H54 (cell line): ENCODE measurements at regions not wholly inside any gene's neighbourhood (a gene's known extent, or its start where the extent isn't known, plus 50 kb on each side); places are given as distances from the start of the nearest gene placed in this dataset.
A peak's percentile ranks its signal among the peaks of the same experiment; 100 is the strongest.
"Not testable (repeated sequence)": the region's sequence is repeated elsewhere in the genome, so short reads cannot be mapped to it uniquely, and the experiment has no call there.

Experiments used
- DNase-seq: peaks from one replicate; pipeline ENCODE4 v3.0.0; 2011; ENCODE audit warnings: low spot score, mixed read lengths; ENCODE audit not compliant: insufficient read length
- FAIRE-seq: peaks from 3 replicates; lab custom pipeline; 2011; peaks lifted over from hg19 to GRCh38; lab: Jason Lieb, UNC
- POLR2A ChIP-seq: IDR thresholded peaks from 2 replicates; pipeline ENCODE4 v1.6.1; 2011; ENCODE audit warnings: low read depth, mild to moderate bottlenecking, low read length

DNA sequence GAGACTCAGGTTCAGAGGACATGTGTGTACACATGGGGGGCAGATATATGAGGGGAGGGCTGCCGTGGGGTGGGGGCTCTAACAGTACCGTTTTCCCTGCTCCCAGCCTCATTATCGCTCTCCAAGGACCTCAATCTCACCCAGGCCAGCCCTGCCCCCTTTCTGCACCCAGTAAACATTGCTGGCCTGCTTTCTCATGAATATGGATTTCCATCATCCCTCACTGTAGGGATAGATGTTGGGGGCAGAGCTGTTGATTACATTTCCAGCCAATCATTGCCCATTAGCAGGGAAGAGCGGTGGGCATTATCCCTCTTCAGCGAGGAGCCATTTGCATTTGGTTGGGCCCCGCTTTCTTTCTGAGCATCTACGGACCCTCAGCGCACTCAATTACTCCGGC, 273.8 kb downstream of the RPS6KC1 start:
- no peak for DNase-seq
- no peak for FAIRE-seq
- TF ChIP-seq POLR2A = no peak

DNA sequence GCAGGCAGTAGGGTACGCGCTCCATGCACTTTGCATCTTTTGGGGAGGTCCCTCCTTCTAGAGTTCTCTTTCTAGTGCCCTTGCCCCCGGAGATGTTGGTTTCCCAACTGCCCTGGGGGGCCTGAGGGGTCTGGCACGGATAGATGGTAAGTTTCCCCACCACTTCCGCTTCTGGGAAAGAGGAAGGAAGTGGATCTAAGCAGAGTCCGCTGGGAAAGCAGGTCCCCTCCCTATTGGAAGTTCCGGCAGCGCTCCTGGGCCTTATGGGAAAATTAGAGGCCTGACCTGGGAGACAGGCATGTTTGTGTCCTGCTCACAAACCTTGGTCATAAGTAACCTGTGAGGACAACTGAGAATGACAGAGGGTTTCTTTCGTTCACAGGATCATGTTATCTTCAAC, 274.4 kb downstream of the RPS6KC1 start:
- no peak for DNase-seq
- no peak for FAIRE-seq
- no peak for TF ChIP-seq POLR2A

DNA sequence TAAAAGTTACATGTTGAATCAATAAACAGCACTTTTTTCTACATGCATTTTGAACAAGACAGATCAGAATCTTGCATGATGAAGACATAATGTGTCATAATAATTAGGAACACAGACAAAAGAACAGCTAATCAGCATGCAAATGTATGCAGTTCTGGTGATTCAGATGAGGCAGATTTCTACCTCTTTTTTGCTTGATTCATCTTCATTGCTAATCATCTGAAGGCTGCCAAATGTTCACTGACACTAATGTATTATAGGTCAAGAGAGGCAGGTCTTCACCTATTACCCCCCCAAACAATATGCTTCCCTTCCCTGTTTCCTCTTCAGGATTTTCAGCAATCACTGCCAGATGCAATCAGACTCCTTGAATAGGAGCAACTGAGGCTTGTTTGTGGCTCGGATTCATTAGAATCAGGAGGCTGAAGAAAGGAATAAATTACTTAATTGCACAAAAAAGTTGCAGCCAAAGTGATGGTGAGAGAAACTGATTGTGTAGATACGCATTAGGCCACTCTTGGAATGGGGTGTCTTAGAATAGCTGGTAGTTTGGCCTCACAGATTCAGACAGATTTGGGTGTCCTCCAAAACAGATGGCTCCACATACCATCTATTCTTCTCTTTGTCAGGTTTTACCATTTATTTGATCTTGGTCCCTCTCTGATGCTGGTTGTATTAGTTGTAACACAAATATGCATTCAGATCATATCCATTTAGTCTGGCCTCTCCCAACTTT, 275.4 kb downstream of the RPS6KC1 start:
- TF ChIP-seq POLR2A = no peak
- no peak for DNase-seq
- FAIRE-seq = no peak

DNA sequence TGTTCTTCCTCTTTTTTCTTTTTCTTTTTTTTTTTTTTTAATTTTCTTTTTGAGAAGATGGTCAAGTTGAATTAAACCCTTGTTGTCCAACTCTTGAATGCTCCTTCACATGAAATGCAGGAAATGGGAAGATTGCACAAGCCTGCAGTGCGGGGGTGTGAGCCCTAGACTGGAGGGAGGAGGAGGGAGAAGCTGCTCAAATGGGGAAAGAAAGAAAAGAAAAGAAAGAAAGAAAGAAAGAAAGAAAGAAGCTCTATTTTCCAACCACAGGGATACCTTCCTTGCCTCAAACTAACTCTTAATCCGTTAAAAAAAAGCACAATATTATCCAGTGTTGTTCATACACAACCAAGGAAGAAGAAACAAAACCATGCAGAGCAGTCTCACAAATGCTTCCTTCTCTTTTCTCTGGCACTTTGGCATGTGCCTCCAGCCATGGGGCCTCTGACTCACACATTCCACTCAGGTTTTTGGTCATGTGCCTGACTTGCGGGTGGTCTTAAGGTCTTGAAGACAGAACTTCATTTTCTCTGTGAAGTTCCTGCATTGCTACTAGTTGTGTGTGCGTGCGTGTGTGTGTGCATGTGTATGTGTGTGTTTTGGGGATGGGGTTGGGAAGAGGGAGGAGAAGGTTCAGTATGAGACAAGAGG, 276.1 kb downstream of the RPS6KC1 start:
- peak; percentile 16 for DNase-seq
- TF ChIP-seq POLR2A = no peak

DNA sequence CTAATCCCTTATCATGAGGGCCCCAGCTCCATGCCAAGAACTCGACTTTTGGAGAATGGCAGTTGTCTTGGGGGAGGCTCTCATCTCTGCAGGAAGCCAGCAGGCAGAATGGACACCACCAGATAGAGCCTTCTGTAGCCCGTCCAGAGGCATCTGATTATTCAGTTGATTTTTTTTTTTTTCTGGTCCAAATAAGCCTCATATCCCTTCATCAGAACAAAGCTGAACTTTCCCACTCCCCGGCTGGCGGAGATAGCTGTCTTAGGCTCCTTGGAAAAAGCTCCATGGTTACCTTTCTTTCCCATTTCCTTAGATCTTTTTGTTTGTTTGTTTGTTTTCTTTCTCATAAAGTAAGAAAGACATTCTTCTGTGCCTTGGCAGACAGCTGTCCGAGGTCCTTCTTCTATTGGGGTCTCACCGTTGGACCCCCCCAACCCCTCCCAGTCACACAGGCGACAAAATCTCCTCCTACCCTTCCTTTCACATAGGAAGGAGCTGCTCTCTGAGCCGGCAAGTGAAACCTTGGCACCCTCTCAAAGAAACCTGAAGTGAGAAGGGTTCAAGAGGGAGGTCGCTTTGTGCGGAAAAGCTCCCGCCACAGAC, 278.5 kb downstream of the RPS6KC1 start:
- DNase-seq (no peak), FAIRE-seq (no peak)
- no peak for TF ChIP-seq POLR2A

More for the DNA sequence above, 276.1 kb downstream of the RPS6KC1 start:
- no peak for FAIRE-seq

DNA sequence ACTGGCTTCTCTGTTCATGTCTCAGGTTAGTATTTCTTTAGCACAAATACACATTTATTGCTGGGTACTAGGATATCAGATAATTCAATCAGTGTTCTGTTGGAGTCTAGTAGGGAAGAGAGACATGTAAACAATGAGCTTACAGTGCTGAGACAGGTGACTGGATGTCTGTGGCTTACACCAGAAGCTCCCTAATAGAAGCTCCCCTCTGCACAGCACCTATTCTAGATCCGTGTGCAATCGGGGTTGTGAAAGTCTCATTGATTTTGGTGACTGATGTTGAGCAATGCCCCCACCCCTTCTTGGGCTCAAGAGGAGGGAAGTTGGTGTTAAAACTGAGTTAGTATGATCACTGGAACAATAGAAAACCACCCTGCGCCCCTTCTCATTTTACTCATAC, 279.2 kb downstream of the RPS6KC1 start:
- DNase-seq (no peak), FAIRE-seq (no peak)
- TF ChIP-seq POLR2A = no peak

DNA sequence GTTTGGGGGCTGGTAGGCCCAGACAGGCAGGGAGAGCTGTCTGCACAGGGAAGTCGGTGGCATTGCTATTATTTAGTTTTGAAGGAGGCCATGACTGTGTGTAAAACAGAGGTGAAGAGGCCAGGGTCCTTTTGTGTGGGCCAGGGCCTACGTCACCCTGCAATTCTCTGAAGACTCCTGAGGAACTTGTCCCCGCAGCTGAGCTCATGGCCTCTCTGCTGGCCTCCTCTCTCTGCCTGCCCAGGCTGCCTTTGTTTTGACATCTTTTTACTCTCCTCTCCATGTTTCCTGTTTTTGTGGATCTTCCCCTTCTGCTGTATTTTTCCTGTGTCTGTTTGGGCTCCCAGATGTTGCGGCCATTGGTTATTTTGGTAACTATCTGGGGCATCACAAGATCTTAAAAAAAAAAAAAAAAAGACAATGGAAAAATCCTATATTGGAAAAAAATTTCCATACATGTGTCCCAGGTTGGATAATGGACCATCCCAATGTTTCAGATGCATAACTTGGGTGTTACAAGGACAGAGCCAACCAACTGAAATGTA, 280.7 kb downstream of the RPS6KC1 start:
- TF ChIP-seq POLR2A = no peak
- no peak for DNase-seq
- no peak for FAIRE-seq

DNA sequence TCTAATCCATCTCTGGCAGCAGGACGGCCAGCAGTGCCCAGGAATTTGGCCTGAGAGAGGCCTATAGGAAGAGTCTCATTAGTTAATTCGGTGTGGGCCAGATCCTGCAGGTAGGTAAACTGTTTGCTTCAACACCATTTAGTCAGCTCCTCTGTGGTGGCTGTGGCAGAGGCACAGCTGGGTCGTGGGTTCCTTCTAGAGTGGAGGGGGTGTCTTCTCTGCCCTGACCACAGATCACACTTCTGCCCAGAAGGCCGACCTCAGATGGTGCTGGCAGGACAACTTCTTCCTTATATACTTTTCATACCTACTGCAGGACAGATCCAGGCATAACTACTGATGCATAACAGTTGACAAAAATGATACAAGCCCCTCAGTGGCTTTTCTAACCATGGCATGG, 281.4 kb downstream of the RPS6KC1 start:
- no peak for FAIRE-seq

DNA sequence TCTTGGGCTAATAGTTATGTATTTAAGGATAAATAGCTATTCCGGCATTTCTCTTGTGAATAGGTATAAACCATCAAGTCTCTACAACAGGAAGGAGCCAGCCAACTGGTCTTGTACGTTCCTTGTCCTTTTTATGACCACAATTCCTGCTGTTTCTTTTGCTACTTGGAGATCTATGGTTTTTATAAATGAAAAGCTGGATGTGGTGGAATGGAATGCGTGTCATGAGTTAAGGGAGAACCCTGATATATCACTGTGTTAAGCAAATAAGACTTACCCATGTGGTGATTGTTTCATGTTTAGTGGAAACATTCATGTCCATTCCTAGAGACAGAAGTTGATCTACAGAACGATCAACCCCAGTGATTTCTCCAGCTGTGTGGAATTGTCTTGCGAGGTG, 282.1 kb downstream of the RPS6KC1 start:
- DNase-seq (no peak), FAIRE-seq (no peak)
- TF ChIP-seq POLR2A = no peak

More for the DNA sequence above, 281.4 kb downstream of the RPS6KC1 start:
- TF ChIP-seq POLR2A = no peak
- no peak for DNase-seq

DNA sequence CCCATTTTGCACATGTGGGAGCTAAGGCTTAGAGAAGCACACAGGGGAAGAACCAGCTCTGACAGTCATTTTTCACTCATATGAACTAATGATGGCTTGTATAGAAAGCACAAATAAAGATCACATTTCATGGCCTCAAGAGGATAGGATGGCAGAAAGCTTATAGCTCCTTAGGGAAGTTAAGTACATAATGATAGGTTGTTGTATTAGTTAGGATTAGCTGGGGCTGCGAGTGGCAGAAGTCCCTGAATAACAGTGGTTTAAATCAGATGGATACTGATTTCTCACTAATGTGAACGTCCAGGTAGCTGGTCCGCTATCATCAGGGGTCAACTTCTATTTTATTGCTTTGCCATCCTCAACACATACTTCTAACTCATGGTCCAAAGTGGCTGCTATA, 284.0 kb downstream of the RPS6KC1 start:
- FAIRE-seq (no peak), DNase-seq (no peak)
- TF ChIP-seq POLR2A = no peak

DNA sequence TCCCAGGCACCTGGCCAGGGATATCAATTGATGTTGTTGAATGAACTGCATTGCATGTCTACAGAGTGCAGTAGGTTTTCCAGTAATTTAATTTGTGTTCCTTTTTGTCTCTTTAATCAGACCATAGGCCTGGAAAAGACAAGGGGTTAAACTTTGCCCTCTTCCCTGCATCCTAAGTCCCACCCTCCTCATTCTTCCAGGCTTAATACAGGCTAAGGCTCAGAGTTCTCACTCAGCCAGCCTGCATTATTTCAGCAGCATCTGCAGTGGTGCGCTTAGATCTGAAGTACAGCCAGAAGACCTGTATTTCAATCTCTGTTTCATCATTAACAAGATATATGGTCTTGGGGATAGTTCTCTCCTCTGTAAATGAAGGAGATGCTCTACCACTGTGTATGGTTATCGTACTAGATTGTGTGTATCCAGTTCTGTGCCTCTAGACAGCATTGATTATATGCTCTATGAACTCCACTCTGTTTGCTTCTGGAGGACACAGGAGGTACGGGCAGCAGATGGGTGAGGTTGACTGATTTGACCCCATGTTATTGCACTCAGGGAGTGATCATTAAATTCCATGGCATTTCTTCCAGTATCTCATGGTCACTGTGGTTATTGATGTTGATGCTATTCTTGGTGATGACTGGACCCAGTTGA, 286.1 kb downstream of the RPS6KC1 start:
- FAIRE-seq = no peak
- DNase-seq = no peak
- TF ChIP-seq POLR2A = no peak

DNA sequence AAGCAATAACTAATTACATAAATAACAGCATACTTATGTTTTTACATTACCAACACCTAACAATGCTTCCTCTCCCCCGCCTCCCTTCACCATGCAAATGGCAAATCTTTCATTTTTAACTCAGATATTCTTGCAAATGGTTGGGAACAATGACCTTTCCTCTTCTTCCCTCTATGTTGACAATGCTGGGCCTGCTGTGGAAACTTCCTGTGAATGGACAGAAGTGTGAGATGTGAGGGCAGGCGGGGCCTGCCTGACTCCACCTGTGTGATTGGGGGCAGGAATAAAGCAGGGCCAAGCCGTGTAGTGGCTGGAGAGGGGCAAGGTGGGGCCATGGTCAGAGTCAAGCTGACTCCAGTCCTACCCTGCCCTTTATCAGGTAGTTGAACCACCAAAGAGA, 289.6 kb downstream of the RPS6KC1 start:
- no peak for TF ChIP-seq POLR2A
- no peak for FAIRE-seq
- no peak for DNase-seq

DNA sequence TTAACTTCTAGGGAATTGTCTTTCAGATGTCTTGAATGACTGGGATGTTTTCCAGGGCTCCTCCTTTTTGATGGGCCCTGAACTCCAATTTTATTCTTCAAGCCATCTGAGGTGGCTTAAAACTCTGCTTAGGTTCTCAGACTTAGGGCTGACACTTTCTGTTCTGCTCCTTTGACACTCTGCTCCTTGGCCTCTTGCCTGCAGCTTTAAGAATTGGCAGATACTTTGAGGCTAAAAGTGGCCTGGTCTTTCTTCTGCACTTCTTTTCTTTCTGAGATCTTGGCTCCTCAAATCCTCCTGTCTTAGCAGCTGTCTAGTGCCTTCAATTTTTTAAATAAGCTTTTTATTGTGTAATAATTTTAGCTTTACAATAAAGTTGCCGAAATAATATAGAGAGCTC, 294.6 kb downstream of the RPS6KC1 start:
- DNase-seq (no peak), FAIRE-seq (no peak)
- no peak for TF ChIP-seq POLR2A

DNA sequence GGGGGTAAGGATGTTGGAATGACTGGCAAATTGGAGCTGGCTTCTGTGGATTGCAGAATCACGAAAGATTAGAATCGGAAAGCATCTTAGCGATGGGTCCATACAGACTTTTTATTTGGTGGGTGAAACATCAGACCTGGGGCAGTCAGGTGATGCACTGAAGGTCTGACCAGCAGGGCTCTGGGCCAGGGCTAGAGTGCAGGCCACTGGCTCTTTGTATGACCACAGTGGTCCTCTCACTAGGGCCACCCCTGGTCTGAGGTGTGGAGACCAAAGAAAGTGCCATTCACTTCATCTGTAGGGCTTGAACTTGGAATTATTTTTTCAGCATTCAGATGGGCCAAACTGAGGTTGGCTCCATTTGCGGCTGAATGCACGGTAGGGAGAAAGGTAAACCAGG, 306.4 kb downstream of the RPS6KC1 start:
- DNase-seq = no peak
- no peak for TF ChIP-seq POLR2A
- FAIRE-seq = no peak

DNA sequence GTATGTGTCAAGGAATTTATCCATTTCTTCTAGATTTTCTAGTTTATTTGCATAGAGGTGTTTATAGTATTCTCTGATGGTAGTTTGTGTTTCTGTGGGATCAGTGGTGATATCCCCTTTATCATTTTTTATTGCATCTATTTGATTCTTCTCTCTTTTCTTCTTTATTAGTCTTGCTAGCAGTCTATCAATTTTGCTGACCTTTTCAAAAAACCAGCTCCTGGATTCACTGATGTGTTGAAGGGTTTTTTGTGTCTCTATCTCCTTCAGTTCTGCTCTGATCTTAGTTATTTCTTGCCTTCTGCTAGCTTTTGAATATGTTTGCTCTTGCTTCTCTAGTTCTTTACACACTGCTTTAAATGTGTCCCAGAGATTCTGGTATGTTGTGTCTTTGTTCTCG, 307.3 kb downstream of the RPS6KC1 start:
- FAIRE-seq = not testable (repeated sequence)

More for the DNA sequence above, 307.3 kb downstream of the RPS6KC1 start:
- not testable (repeated sequence) for DNase-seq
